ENCODE measurements at regions not wholly inside any gene's neighbourhood (a gene's known extent, or its start where the extent isn't known, plus 50 kb on each side); places are given as distances from the start of the nearest gene placed in this dataset.
"Not testable (repeated sequence)": the region's sequence is repeated elsewhere in the genome, so short reads cannot be mapped to it uniquely, and the experiment has no call there.

GRCh38 chr13:18677403-18677802 is 504.2 kb downstream of the TUBA3C start:
- H3K4me3 Mint-ChIP-seq; DNase-seq; H3K27ac Mint-ChIP-seq; H3K4me1 Mint-ChIP-seq (ENCODE audit: low read depth); H3K36me3 Mint-ChIP-seq (ENCODE audit: low read depth); H3K27me3 Mint-ChIP-seq (ENCODE audit: insufficient read depth): not testable (repeated sequence)
- H3K9me3 Mint-ChIP-seq: peaks cover 16% of the 10 kb centered on the region; the same call in 1 of the 2 replicates

GRCh38 chr13:18675268-18675667 is 506.4 kb downstream of the TUBA3C start:
- H3K4me1 Mint-ChIP-seq (ENCODE audit: low read depth); H3K36me3 Mint-ChIP-seq (ENCODE audit: low read depth); H3K27ac Mint-ChIP-seq; H3K4me3 Mint-ChIP-seq; H3K27me3 Mint-ChIP-seq (ENCODE audit: insufficient read depth); DNase-seq: not testable (repeated sequence)
- peaks cover 16% of the 10 kb centered on the region; the same call in 1 of the 2 replicates for H3K9me3 Mint-ChIP-seq

GRCh38 chr13:18673794-18674193 is 507.8 kb downstream of the TUBA3C start:
- H3K36me3 Mint-ChIP-seq (ENCODE audit: low read depth); H3K9me3 Mint-ChIP-seq; H3K27me3 Mint-ChIP-seq (ENCODE audit: insufficient read depth); H3K4me1 Mint-ChIP-seq (ENCODE audit: low read depth); H3K27ac Mint-ChIP-seq; H3K4me3 Mint-ChIP-seq; DNase-seq: not testable (repeated sequence)

- H3K4me3 Mint-ChIP-seq; H3K36me3 Mint-ChIP-seq (ENCODE audit: low read depth); H3K27ac Mint-ChIP-seq; H3K27me3 Mint-ChIP-seq (ENCODE audit: insufficient read depth); DNase-seq; H3K9me3 Mint-ChIP-seq; H3K4me1 Mint-ChIP-seq (ENCODE audit: low read depth): not testable (repeated sequence)
Observed at GRCh38 chr13:18666585-18666984, 515.0 kb downstream of the TUBA3C start.

- not testable (repeated sequence) for H3K27ac Mint-ChIP-seq; H3K4me3 Mint-ChIP-seq; H3K4me1 Mint-ChIP-seq (ENCODE audit: low read depth); H3K9me3 Mint-ChIP-seq; DNase-seq; H3K27me3 Mint-ChIP-seq (ENCODE audit: insufficient read depth); H3K36me3 Mint-ChIP-seq (ENCODE audit: low read depth)
Observed at GRCh38 chr13:18665716-18666115, 515.9 kb downstream of the TUBA3C start.

GRCh38 chr13:18665124-18665523 is 516.5 kb downstream of the TUBA3C start:
- not testable (repeated sequence) for H3K36me3 Mint-ChIP-seq (ENCODE audit: low read depth); H3K9me3 Mint-ChIP-seq; H3K27me3 Mint-ChIP-seq (ENCODE audit: insufficient read depth); H3K4me1 Mint-ChIP-seq (ENCODE audit: low read depth); H3K27ac Mint-ChIP-seq; DNase-seq; H3K4me3 Mint-ChIP-seq

- H3K27me3 Mint-ChIP-seq (ENCODE audit: insufficient read depth); H3K9me3 Mint-ChIP-seq; H3K4me1 Mint-ChIP-seq (ENCODE audit: low read depth); H3K27ac Mint-ChIP-seq; H3K36me3 Mint-ChIP-seq (ENCODE audit: low read depth); H3K4me3 Mint-ChIP-seq: not testable (repeated sequence)
- peak; percentile 14; the same call in 1 of the 2 replicates for TF ChIP-seq CTCF (IDR thresholded peaks at IDR 0.05)
- DNase-seq: peak; percentile 1
Observed at GRCh38 chr13:18663222-18663621, 518.4 kb downstream of the TUBA3C start.

GRCh38 chr13:18643644-18644172 is 537.9 kb downstream of the TUBA3C start:
- not testable (repeated sequence) for H3K27me3 Mint-ChIP-seq (ENCODE audit: insufficient read depth); DNase-seq; H3K4me3 Mint-ChIP-seq; H3K36me3 Mint-ChIP-seq (ENCODE audit: low read depth); H3K9me3 Mint-ChIP-seq; H3K27ac Mint-ChIP-seq; H3K4me1 Mint-ChIP-seq (ENCODE audit: low read depth)
- peak; percentile 10; the same call in 1 of the 2 replicates for TF ChIP-seq CTCF (IDR thresholded peaks at IDR 0.05)

- H3K4me3 Mint-ChIP-seq; H3K4me1 Mint-ChIP-seq (ENCODE audit: low read depth); H3K36me3 Mint-ChIP-seq (ENCODE audit: low read depth); H3K27me3 Mint-ChIP-seq (ENCODE audit: insufficient read depth); H3K27ac Mint-ChIP-seq; DNase-seq: not testable (repeated sequence)
- peaks cover 16% of the 10 kb centered on the region for H3K9me3 Mint-ChIP-seq
Observed at GRCh38 chr13:18628928-18629327, 552.7 kb downstream of the TUBA3C start.
